ENCODE measurements at regions not wholly inside any gene's neighbourhood (a gene's known extent, or its start where the extent isn't known, plus 50 kb on each side); places are given as distances from the start of the nearest gene placed in this dataset.

- TF ChIP-seq CTCF (IDR thresholded peaks at IDR 0.05) (no peak), POLR2A (IDR thresholded peaks at IDR 0.05) (no peak)
These were observed 366.0 kb downstream of the SOX9 start for GRCh38 chr17:72486806-72487205.
